CD4-positive, alpha-beta T cell treated with Interleukin-10 for 1 hour (primary cell): ENCODE measurements at regions not wholly inside any gene's neighbourhood (a gene's known extent, or its start where the extent isn't known, plus 50 kb on each side); places are given as distances from the start of the nearest gene placed in this dataset.
A peak's percentile ranks its signal among the peaks of the same experiment; 100 is the strongest.

ENCODE experiments used
- DNase-seq: peaks from one replicate; pipeline ENCODE4 v3.0.0-alpha.2; 2020

DNA sequence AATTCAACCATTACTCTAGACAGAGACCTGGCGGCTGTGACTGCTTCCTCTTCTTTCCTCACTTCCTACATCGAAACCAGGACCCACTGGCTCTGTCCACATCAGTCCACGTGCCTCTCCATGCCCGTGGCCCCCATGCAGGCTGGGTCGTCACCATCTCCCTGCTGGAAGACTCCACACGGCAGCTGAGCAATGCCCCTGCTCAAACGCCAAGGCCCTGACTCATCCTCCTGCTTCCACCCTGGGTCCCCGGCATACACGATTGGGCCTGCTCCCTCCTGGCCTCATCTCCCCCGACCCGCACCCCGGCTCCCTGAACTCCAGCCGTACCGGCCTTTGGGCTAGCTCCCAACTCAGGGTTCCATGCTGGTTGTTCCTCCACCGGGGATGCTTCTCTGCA, 67.2 kb upstream of the IER5L start:
- no peak for DNase-seq

GRCh38 chr9:129242971-129243561, 65.0 kb upstream of the IER5L start:
- DNase-seq: no peak

- DNase-seq: no peak
Observed at GRCh38 chr9:129242191-129242941, 64.3 kb upstream of the IER5L start.

GRCh38 chr9:129241725-129242124, 63.7 kb upstream of the IER5L start:
- no peak for DNase-seq

- no peak for DNase-seq
Observed at GRCh38 chr9:129240581-129241211, 62.6 kb upstream of the IER5L start.

GRCh38 chr9:129239946-129240490, 62.0 kb upstream of the IER5L start:
- no peak for DNase-seq

- DNase-seq: no peak
Observed at GRCh38 chr9:129237803-129238202, 59.7 kb upstream of the IER5L start.

- peak; percentile 24 for DNase-seq
Observed at GRCh38 chr9:129237164-129237611, 59.1 kb upstream of the IER5L start.

DNA sequence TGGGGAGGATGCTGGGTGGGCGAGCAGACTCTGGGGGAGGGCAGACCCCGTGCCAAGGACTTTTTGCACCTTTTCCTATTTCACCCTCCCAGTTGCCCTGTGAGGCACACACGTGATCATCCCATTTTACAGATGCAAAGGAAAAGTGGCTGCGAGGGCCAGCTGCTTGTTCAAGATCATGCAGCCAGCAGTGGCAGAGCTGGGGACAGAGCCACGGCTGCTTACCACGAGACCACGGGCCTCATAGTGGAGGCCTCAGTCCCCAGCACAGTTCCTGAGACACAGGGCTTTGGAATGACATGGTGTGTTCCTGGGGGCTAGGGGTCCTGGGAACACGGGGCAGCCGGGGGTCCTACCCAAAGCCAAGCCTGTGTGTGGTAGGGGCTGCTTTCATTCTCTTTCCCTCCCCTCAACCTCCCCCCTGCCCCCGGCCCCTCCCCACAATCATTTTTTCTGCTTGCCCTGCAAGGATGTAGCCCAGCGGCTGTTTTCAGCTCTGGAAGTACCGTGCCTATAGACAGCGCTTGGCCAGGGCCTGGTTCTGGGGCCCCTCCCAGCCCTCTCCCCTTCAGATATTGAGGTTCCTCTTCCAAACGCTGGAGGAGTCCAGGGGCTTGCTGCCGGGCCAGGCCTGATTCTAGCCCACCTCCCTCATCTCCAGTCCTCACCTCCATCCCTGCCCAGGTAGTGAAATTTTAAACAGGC, 58.5 kb upstream of the IER5L start:
- DNase-seq: no peak

DNA sequence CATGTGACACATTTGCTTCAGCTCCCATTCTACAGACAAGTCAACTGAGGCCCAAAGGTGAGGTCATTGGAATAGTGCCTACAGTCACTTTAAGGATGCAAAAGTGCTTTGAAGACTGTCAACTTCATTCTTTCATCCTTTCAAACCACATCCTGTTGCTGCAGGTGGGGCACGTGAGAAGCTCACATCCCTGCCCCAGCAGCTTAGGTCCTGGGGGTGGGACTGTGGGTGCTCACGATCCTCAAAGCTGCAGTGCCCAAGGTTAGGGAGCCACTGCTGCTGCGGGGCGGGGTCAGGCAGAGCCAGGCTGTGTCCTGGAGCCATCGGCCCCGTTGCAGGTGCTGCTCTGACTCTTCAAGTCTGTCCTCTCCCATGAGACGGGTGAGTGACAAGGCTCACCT, 57.9 kb upstream of the IER5L start:
- peak; percentile 71 for DNase-seq

DNA sequence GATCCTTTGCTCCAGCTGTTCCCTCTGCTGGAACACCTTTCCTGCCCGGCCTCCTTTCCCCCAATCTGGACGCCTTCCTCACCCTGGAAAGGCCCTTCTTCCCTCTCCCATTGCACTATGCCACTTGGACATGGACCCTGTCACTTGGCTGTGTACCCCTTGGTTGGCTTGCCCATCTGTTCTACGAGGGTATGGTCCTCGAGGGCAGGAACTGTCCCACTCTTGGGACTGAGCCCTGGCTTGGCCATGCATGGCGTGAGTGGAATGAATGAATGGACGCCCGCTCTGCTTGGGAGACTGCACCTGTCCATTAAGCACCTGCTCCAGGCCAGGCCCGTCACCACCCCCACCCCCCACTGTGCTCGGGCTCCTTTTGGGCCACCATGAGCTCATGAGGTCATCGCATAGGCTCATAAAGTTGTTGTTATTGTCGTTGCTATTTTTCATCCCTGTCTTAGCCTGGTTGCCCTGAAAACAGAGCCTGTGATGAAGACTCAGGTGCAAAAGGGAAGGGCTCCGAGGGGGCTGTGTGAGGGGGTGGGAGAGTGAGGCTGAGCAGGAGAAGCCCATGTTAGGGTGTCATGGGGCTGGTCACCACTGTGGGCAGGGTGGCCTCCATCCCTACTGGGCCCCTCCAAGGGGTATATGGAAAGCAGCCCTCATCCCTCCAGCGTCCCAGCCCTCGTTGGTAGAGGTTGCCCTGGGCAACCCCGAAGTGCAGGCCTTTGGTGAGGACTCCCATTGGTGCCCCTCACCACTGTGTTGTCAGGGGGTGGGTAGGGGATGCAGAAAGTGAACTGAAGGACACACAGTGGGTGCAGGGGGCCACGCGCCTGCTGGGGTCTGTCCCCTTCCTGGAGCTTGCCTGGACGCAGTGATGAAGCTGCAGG, 57.2 kb upstream of the IER5L start:
- DNase-seq: no peak

GRCh38 chr9:129234491-129234890, 56.4 kb upstream of the IER5L start:
- no peak for DNase-seq

- DNase-seq: no peak
Observed at GRCh38 chr9:129232839-129233591, 55.0 kb upstream of the IER5L start.

GRCh38 chr9:129231759-129232158, 53.7 kb upstream of the IER5L start:
- DNase-seq: no peak

DNA sequence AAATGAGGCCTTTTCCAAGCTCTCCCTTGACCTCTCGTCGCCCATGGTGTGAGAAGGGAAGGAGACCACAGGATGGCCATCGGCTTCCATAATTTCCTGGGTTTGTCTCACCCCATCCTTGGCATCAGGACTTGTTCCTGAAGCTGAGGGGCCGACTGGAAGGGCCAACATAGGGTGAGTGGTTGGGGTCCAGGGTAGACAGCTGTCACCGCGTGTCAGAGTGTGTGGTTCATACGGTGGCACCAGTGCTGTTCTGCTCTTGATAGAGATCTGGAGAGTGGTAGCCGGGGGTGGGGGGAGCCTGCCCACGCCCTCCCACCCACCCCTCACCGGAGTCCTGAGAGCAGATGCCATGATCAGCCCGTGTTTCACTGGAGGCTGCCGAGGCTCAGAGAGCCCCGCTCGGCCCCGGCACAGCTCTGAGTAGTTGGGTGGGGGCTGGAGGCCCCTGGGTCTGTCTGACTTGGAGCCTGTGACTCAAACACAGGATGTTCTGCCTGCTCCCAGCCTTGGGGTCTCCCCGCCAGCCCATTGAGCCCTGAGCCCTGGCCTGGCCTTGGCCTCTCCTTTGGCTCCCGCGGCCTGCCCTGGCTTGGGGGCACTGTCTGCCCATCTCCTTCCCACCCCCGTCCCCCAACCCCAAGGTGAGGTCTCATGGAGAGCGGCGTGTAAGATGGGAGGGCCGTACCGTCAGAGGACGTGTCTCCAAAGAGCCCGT, 53.1 kb upstream of the IER5L start:
- no peak for DNase-seq

DNA sequence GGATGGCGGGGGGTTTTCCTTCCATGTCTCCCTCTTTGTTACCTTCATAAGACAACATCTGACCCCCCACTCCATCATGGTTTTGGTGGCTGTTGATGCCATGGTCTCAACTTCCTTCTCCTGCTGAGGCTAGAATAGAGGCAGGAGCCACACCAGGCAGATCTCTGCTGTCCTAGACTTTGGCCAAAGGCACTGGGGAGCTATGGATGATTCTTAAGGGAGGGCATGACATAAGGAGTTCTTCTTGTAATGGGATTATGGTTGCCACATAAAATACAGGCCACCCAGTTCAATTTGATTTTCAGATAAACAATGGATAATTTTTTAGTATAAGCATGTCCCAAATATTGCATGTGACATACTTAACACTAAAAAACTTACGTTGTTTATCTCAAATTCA, 52.2 kb upstream of the IER5L start:
- no peak for DNase-seq
